ENCODE measurements at regions not wholly inside any gene's neighbourhood (a gene's known extent, or its start where the extent isn't known, plus 50 kb on each side); places are given as distances from the start of the nearest gene placed in this dataset.

- TF ChIP-seq CTCF (conservative IDR thresholded peaks at IDR 0.05 in 1 of 2, IDR thresholded peaks at IDR 0.05 in 1 of 2; ENCODE audit: extremely low read depth in 1 of 2, insufficient read depth in 1 of 2, low read depth in 1 of 2, low read length in 2 of 2) (no peak), EZH2 (IDR thresholded peaks at IDR 0.05; ENCODE audit: borderline replicate concordance, low read length) (no peak)
Observed at GRCh38 chr16:79326549-79326948, 274.0 kb downstream of the MAF start.
